ENCODE measurements at regions not wholly inside any gene's neighbourhood (a gene's known extent, or its start where the extent isn't known, plus 50 kb on each side); places are given as distances from the start of the nearest gene placed in this dataset.

DNA sequence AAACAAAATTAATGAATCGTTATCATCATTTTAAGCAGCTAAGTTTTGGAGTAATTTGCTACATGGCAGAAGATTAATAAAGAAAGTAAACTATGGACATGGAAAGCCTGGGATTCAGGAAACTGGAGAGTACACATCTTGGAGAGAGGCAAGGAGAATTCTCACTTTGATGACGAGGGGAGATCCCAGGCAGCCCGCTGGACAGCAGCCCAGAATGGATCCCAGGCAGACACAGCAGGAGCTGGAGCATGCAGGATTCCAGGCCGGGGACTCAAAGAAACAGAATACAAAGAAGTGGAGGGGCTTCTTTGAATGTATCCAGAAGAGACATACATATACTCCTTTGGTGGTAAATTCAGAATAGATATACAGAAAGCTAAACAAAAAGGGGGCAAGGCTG lies 118.0 kb upstream of the ATP6AP2 start:
- TF ChIP-seq, protein P1, sequence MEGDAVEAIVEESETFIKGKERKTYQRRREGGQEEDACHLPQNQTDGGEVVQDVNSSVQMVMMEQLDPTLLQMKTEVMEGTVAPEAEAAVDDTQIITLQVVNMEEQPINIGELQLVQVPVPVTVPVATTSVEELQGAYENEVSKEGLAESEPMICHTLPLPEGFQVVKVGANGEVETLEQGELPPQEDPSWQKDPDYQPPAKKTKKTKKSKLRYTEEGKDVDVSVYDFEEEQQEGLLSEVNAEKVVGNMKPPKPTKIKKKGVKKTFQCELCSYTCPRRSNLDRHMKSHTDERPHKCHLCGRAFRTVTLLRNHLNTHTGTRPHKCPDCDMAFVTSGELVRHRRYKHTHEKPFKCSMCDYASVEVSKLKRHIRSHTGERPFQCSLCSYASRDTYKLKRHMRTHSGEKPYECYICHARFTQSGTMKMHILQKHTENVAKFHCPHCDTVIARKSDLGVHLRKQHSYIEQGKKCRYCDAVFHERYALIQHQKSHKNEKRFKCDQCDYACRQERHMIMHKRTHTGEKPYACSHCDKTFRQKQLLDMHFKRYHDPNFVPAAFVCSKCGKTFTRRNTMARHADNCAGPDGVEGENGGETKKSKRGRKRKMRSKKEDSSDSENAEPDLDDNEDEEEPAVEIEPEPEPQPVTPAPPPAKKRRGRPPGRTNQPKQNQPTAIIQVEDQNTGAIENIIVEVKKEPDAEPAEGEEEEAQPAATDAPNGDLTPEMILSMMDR (IDR thresholded peaks at IDR 0.05; ENCODE audit: borderline replicate concordance, extremely low read depth, insufficient read depth), result no peak
- Histone ChIP-seq H3K9me3 (ENCODE audit: control insufficient read depth in 2 of 3, insufficient read depth in 1 of 3, low read length in 3 of 3) (no peaks in the 10 kb centered on the region), H3K4me3 (ENCODE audit: low read length in 3 of 3) (no peak overlapping the region), H3K36me3 (ENCODE audit: control insufficient read depth in 2 of 3, insufficient read depth in 3 of 3, low read length in 3 of 3) (no peaks in the 10 kb centered on the region), H3K9ac (ENCODE audit: low read length in 3 of 3) (no peak overlapping the region), H3K27me3 (ENCODE audit: control insufficient read depth, insufficient read depth, low read length) (peaks cover 2% of the 10 kb centered on the region), H3K4me1 (ENCODE audit: control insufficient read depth in 2 of 3, insufficient read depth in 2 of 3, low read depth in 1 of 3, low read length in 3 of 3) (no peaks in the 10 kb centered on the region), H3K27ac (ENCODE audit: low read depth in 2 of 2, low read length in 2 of 2) (no peak overlapping the region)
- DNase-seq (peak in 1 of 5 donors; percentile 38), FAIRE-seq (no peak)
- intact Hi-C loops (cut with DNase I), result no loop called here

DNA sequence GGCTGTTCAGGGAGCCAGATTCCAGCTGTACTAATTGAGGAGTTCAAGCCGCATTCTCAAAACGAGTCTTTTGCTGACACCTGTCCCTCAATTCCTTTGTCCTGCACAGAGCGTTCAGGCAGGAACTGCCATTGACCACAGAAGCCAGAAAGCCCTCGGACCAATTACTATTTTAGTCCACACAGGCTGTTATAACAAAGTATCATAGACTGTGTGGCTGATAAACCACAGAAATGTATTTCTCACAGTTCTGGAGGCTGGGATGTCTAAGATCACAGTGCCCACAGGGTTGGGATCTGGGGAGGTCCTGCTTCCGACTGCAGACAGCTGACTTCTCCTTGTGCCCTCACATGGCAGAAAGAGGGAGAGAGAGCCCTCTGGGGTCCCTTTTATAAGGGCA lies 119.8 kb upstream of the ATP6AP2 start:
- TF ChIP-seq, protein P1 (IDR thresholded peaks at IDR 0.05; ENCODE audit: borderline replicate concordance, extremely low read depth, insufficient read depth), result no peak
- H3K27me3 ChIP-seq (ENCODE audit: control insufficient read depth, insufficient read depth, low read length), result peaks cover 2% of the 10 kb centered on the region
- DNase-seq (no peak), FAIRE-seq (no peak)
- intact Hi-C loops (cut with DNase I), result no loop called here
- no peak overlapping the region for H3K9ac ChIP-seq (ENCODE audit: low read length in 3 of 3)
- H3K9me3 ChIP-seq (ENCODE audit: control insufficient read depth in 2 of 3, insufficient read depth in 1 of 3, low read length in 3 of 3), result no peaks in the 10 kb centered on the region
- H3K27ac ChIP-seq (ENCODE audit: low read depth in 2 of 2, low read length in 2 of 2), result no peak overlapping the region
- no peaks in the 10 kb centered on the region for H3K36me3 ChIP-seq (ENCODE audit: control insufficient read depth in 2 of 3, insufficient read depth in 3 of 3, low read length in 3 of 3)
- no peaks in the 10 kb centered on the region for H3K4me1 ChIP-seq (ENCODE audit: control insufficient read depth in 2 of 3, insufficient read depth in 2 of 3, low read depth in 1 of 3, low read length in 3 of 3)
- H3K4me3 ChIP-seq (ENCODE audit: low read length in 3 of 3), result no peak overlapping the region

DNA sequence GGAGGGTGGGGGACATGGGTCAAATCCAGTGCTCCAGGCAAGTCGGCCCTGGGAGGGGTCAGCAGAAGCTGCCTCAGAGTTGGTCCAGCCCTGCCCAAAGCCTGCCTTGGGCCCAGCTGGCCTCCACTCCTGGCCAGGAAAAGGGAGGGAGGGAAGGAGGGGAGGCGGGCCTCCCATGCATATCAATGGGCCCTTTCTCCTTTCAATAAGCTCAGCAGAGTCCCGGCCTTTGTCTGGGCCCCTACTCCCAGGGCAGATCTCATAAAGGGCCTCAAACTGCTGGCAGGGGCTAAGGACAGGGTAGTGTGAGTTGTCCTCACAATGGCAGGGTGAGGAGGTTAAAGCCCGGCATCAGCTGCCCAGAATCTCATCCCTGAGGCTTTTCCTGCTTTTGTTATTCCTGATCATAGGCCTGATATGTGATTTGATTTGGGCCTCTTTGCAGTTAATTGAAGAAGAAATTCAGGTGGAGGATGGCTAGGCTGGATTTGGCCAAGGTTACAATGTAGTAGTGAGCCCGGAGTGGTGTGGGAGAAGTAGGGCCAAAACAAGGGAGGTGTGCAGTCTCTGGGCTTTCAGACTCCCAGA lies 121.1 kb upstream of the ATP6AP2 start:
- Histone ChIP-seq H3K27ac (ENCODE audit: low read depth in 2 of 2, low read length in 2 of 2) (no peak overlapping the region), H3K27me3 (ENCODE audit: control insufficient read depth, insufficient read depth, low read length) (no peaks in the 10 kb centered on the region), H3K9ac (ENCODE audit: low read length in 3 of 3) (no peak overlapping the region), H3K9me3 (ENCODE audit: control insufficient read depth in 2 of 3, insufficient read depth in 1 of 3, low read length in 3 of 3) (no peaks in the 10 kb centered on the region), H3K36me3 (ENCODE audit: control insufficient read depth in 2 of 3, insufficient read depth in 3 of 3, low read length in 3 of 3) (no peaks in the 10 kb centered on the region), H3K4me1 (ENCODE audit: control insufficient read depth in 2 of 3, insufficient read depth in 2 of 3, low read depth in 1 of 3, low read length in 3 of 3) (no peaks in the 10 kb centered on the region), H3K4me3 (ENCODE audit: low read length in 3 of 3) (no peak overlapping the region)
- TF ChIP-seq, protein P1 (IDR thresholded peaks at IDR 0.05; ENCODE audit: borderline replicate concordance, extremely low read depth, insufficient read depth), result no peak
- no peak for DNase-seq
- intact Hi-C loops (cut with DNase I), result no loop called here
- no peak for FAIRE-seq

DNA sequence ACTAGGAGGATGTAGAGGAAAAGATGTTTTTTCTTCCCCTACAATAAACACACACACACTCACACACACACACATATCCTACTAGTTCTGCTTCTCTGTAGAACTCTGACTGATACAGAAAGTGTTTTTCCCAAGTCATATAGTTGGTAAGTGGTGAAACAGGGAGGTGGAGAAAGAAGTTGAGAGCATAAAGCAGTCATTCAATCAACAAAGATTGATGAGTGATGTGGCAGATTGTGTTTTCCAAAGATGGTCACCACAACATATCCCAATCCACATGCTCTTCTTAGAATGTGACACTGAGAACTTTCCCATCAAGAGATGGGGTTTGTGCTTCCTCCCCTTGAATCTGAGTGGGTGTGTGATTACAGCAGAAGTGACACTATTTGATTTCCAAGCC lies 123.4 kb upstream of the ATP6AP2 start:
- intact Hi-C loops (cut with DNase I), result no loop called here
- TF ChIP-seq, protein P1 (IDR thresholded peaks at IDR 0.05; ENCODE audit: borderline replicate concordance, extremely low read depth, insufficient read depth), result no peak
- no peaks in the 10 kb centered on the region for H3K36me3 ChIP-seq (ENCODE audit: control insufficient read depth in 2 of 3, insufficient read depth in 3 of 3, low read length in 3 of 3)
- no peak overlapping the region for H3K9ac ChIP-seq (ENCODE audit: low read length in 3 of 3)
- FAIRE-seq, result no peak
- H3K4me1 ChIP-seq (ENCODE audit: control insufficient read depth in 2 of 3, insufficient read depth in 2 of 3, low read depth in 1 of 3, low read length in 3 of 3), result no peaks in the 10 kb centered on the region
- no peak for DNase-seq
- no peaks in the 10 kb centered on the region for H3K9me3 ChIP-seq (ENCODE audit: control insufficient read depth in 2 of 3, insufficient read depth in 1 of 3, low read length in 3 of 3)
- no peak overlapping the region for H3K4me3 ChIP-seq (ENCODE audit: low read length in 3 of 3)
- H3K27me3 ChIP-seq (ENCODE audit: control insufficient read depth, insufficient read depth, low read length), result no peaks in the 10 kb centered on the region
- H3K27ac ChIP-seq (ENCODE audit: low read depth in 2 of 2, low read length in 2 of 2), result no peak overlapping the region

Data from kidney (tissue), 13 donors.